Thyroid gland (tissue), 4 donors: ENCODE measurements at regions not wholly inside any gene's neighbourhood (a gene's known extent, or its start where the extent isn't known, plus 50 kb on each side); places are given as distances from the start of the nearest gene placed in this dataset.

ENCODE experiments used
- DNase-seq, 2 donors: peaks; one replicate each; pipeline ENCODE4 v3.0.0-alpha.2; 2019
- H3K27ac ChIP-seq, 3 donors: fragments of 200-600 bp; sonication (generic); 1 replicate in 2 of 3; 2 replicates in 1 of 3; pipeline ENCODE4 v1.5.1; 2016 to 2019; ENCODE audit warnings: mild to moderate bottlenecking in 1 of 3, moderate library complexity in 1 of 3
- H3K27me3 ChIP-seq: fragments of 200-600 bp; sonication (generic); one replicate; pipeline ENCODE4 v1.5.1; 2019
- H3K36me3 ChIP-seq, 2 donors: fragments of 200-600 bp; sonication (generic); one replicate each; pipeline ENCODE4 v1.5.1; 2016 to 2019
- H3K4me1 ChIP-seq, 2 donors: fragments of 200-600 bp; sonication (generic); one replicate each; pipeline ENCODE4 v1.5.1; 2017 to 2019
- H3K4me3 ChIP-seq, 3 donors: fragments of 200-600 bp; sonication (generic); replicated peaks in 1 of 3; 1 replicate in 2 of 3; 2 replicates in 1 of 3; pipeline ENCODE4 v1.5.1; 2016; ENCODE audit warnings: mild to moderate bottlenecking in 1 of 3
- H3K9me3 ChIP-seq: fragments of 200-600 bp; sonication (generic); one replicate; pipeline ENCODE4 v1.5.1; 2017
- CTCF ChIP-seq, 6 experiments: fragments of 200-600 bp in 3 of 6; fragments of 450-650 bp in 3 of 6; sonication (generic) in 3 of 6; IDR thresholded peaks; one replicate each; pipeline ENCODE4 v1.5.1; 2016 to 2019; ENCODE audit warnings: antibody characterized with exemption in 6 of 6, mild to moderate bottlenecking in 2 of 6, inconsistent platforms in 1 of 6, moderate library complexity in 1 of 6
- POLR2A ChIP-seq, 2 donors: fragments of 450-650 bp; IDR thresholded peaks; one replicate each; pipeline ENCODE4 v1.6.1; 2017; ENCODE audit warnings: antibody characterized with exemption in 2 of 2, mild to moderate bottlenecking in 2 of 2, moderate library complexity in 1 of 2
- WGBS, 2 donors: methylation state at CpG; one replicate each; pipeline ENCODE4 v1.1.5; 2017; 5-methylcytosine and 5-hydroxymethylcytosine counted together
- intact Hi-C: fragments of 100-400 bp; cut with DNase I; formaldehyde crosslinking; loops from one replicate; pipeline ENCODE4 v1.15.1; 2023

DNA sequence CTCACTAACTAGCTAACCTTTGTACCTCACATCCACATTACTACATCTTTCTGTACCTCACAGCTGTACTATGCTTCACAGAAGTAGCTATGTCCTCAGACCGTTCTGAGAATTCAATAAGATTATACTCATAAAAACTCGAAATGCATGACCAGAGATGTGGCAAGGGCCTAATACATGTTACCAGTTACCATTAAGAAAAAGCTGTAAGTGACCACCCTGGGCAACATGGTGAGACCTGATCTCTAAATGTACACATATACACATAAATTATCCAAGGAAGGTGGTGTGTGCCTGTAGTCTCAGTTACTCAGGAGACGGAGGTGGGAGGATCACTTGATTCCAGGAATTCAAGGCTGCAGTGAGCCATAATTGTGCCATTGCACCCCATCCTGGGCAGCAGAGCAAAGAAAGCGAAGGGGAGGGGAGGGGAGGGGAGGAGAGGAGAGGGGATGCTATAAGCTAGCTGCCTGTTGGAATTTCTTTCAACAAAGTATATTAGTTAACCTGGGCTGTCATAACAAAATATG is 482.6 kb upstream of the ZNF717 start:
- Histone ChIP-seq H3K27me3 (no peaks in the 10 kb centered on the region), H3K36me3 (no peaks in the 10 kb centered on the region), H3K4me1 (no peaks in the 10 kb centered on the region), H3K27ac (no peak overlapping the region), H3K4me3 (no peak overlapping the region), H3K9me3 (no peaks in the 10 kb centered on the region)
- intact Hi-C loops = no loop called here
- WGBS, 2 donors = 84 to 87% methylated on average over 4 of the region's 4 CpGs
- no peak for TF ChIP-seq CTCF (IDR thresholded peaks at IDR 0.05)
- no peak for TF ChIP-seq POLR2A (IDR thresholded peaks at IDR 0.05)
- no peak for DNase-seq

DNA sequence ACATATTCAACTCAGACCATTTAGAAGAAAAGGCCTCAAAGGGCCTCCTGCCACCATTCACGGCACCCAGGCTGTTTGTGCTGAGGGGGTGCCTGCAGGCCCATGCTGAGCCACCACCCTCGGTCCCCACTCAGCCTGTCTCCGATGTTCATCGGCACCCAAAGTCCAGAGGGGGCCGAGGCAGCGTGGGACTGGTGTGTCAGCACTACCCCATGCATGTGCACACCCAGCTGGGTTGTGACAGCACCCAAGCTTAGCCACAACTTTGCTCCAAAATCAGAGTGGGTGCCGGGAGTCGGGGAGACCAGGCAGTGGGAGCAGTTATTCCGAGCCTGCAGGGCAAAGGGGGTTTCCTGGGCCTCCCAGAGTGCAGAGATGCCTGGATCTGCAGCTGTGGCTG is 508.5 kb upstream of the ZNF717 start:
- Histone ChIP-seq H3K4me1 (no peaks in the 10 kb centered on the region), H3K4me3 (no peak overlapping the region), H3K9me3 (no peaks in the 10 kb centered on the region), H3K36me3 (no peaks in the 10 kb centered on the region), H3K27me3 (no peaks in the 10 kb centered on the region), H3K27ac (no peak overlapping the region)
- no peak for TF ChIP-seq POLR2A (IDR thresholded peaks at IDR 0.05)
- TF ChIP-seq CTCF (IDR thresholded peaks at IDR 0.05) = no peak
- intact Hi-C loops = no loop called here
- no peak for DNase-seq
- WGBS, 2 donors = 86 to 91% methylated on average over 6 of the region's 9 CpGs

GRCh38 chr3:76300746-76301145 is 515.4 kb upstream of the ZNF717 start:
- H3K4me1 ChIP-seq = no peaks in the 10 kb centered on the region
- TF ChIP-seq CTCF (IDR thresholded peaks at IDR 0.05) (no peak), POLR2A (IDR thresholded peaks at IDR 0.05) (no peak)
- H3K4me3 ChIP-seq = no peak overlapping the region
- intact Hi-C loops = no loop called here
- 81 to 82% methylated on average over 2 of the region's 2 CpGs for WGBS, 2 donors
- H3K27ac ChIP-seq = no peak overlapping the region
- no peaks in the 10 kb centered on the region for H3K9me3 ChIP-seq
- DNase-seq = no peak
- no peaks in the 10 kb centered on the region for H3K36me3 ChIP-seq
- no peaks in the 10 kb centered on the region for H3K27me3 ChIP-seq

GRCh38 chr3:76307556-76307955 is 522.2 kb upstream of the ZNF717 start:
- intact Hi-C loops = no loop called here

GRCh38 chr3:76308541-76308940 is 523.2 kb upstream of the ZNF717 start:
- Histone ChIP-seq H3K9me3 (no peaks in the 10 kb centered on the region), H3K27me3 (no peaks in the 10 kb centered on the region), H3K4me3 (no peak overlapping the region), H3K4me1 (no peaks in the 10 kb centered on the region), H3K27ac (no peak overlapping the region), H3K36me3 (no peaks in the 10 kb centered on the region)
- TF ChIP-seq POLR2A (IDR thresholded peaks at IDR 0.05) = no peak
- TF ChIP-seq CTCF (IDR thresholded peaks at IDR 0.05) = no peak
- intact Hi-C loops = no loop called here
- DNase-seq = no peak

More at GRCh38 chr3:76307556-76307955, 522.2 kb upstream of the ZNF717 start:
- Histone ChIP-seq H3K4me3 (no peak overlapping the region), H3K9me3 (no peaks in the 10 kb centered on the region), H3K27ac (no peak overlapping the region), H3K4me1 (no peaks in the 10 kb centered on the region), H3K36me3 (no peaks in the 10 kb centered on the region), H3K27me3 (no peaks in the 10 kb centered on the region)
- TF ChIP-seq POLR2A (IDR thresholded peaks at IDR 0.05) (no peak), CTCF (IDR thresholded peaks at IDR 0.05) (no peak)
- DNase-seq = no peak
- WGBS, 2 donors = 95 to 98% methylated on average over 3 of the region's 3 CpGs
